Parathyroid adenoma (tissue), 2 donors: ENCODE measurements at regions not wholly inside any gene's neighbourhood (a gene's known extent, or its start where the extent isn't known, plus 50 kb on each side); places are given as distances from the start of the nearest gene placed in this dataset.

Experiments
- H2AFZ ChIP-seq: fragments of 300-600 bp; sonication (generic); one replicate; pipeline ENCODE4 v1.7.0; 2017; ENCODE audit warnings: antibody characterized with exemption, mild to moderate bottlenecking
- H3K27ac ChIP-seq: fragments of 300-600 bp; sonication (generic); one replicate; pipeline ENCODE4 v1.7.0; 2017
- H3K27me3 ChIP-seq: fragments of 300-600 bp; sonication (generic); one replicate; pipeline ENCODE4 v1.7.0; 2017; ENCODE audit warnings: low read length; ENCODE audit not compliant: control insufficient read depth, insufficient read depth
- H3K36me3 ChIP-seq: fragments of 300-600 bp; sonication (generic); one replicate; pipeline ENCODE4 v1.7.0; 2017; ENCODE audit warnings: low read length; ENCODE audit not compliant: control insufficient read depth, insufficient read depth
- H3K4me1 ChIP-seq: fragments of 300-600 bp; sonication (generic); one replicate; pipeline ENCODE4 v1.7.0; 2017; ENCODE audit warnings: control low read depth
- H3K4me2 ChIP-seq: fragments of 300-600 bp; sonication (generic); one replicate; pipeline ENCODE4 v1.7.0; 2017; ENCODE audit warnings: low read length
- H3K4me3 ChIP-seq: fragments of 300-600 bp; sonication (generic); one replicate; pipeline ENCODE4 v1.7.0; 2017; ENCODE audit warnings: low read depth, low read length
- H3K79me2 ChIP-seq: fragments of 300-600 bp; sonication (generic); one replicate; pipeline ENCODE4 v1.7.0; 2017; ENCODE audit warnings: control low read depth
- H3K9ac ChIP-seq: fragments of 300-600 bp; sonication (generic); one replicate; pipeline ENCODE4 v1.7.0; 2017; ENCODE audit warnings: mild to moderate bottlenecking
- H3K9me3 ChIP-seq: fragments of 300-600 bp; sonication (generic); one replicate; pipeline ENCODE4 v1.7.0; 2017; ENCODE audit warnings: low read length; ENCODE audit not compliant: control insufficient read depth
- TF ChIP-seq, protein P1 (sequence below): fragments of 300-600 bp; sonication (generic); IDR thresholded peaks from one replicate; pipeline ENCODE4 v1.7.0; 2017; ENCODE audit warnings: antibody characterized with exemption, mild to moderate bottlenecking
- donor health status: primary hyperparathyroidism.

DNA sequence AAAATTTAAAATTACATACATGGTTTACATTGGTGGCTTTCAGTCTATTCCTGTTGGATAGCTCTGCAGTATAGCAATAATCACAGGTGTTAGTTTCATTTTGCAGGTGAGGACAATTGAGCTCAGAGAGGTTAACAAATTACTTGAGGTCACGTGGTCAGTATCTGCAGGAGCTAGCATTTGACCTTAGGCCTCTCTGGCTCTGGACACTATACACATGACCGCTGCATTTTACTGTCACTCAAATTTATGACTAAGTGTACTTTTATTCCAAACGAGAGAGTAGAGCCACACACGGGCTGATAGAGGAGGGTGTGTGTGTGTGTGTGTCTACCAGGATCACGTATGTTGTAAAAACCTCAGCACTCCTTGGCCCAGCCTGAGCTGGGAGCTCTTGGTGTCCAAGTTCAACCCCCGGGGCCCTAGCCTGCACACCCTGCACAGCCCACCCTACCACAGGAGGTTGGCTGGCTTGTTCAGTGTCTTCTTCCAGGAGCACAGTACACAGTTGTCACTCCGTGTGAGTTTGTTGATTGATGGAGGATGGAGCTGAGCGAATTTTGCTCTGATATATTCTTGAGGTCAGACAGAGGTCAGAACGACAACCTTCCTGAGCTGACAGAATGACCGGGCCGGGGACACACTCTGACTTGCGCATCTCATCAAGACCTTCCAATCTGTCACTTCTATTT, 272.7 kb downstream of the GFRA1 start:
- Histone ChIP-seq H3K27ac (no peak overlapping the region), H3K9ac (no peak overlapping the region)

More for the DNA sequence above, 272.7 kb downstream of the GFRA1 start:
- Histone ChIP-seq H3K27me3 (no peaks in the 10 kb centered on the region), H3K4me3 (no peak overlapping the region), H3K9me3 (no peaks in the 10 kb centered on the region), H2AFZ (no peak overlapping the region), H3K79me2 (no peaks in the 10 kb centered on the region), H3K4me1 (peaks cover 3% of the 10 kb centered on the region), H3K36me3 (no peaks in the 10 kb centered on the region), H3K4me2 (peak overlapping the region; percentile 20)
- TF ChIP-seq, protein P1, sequence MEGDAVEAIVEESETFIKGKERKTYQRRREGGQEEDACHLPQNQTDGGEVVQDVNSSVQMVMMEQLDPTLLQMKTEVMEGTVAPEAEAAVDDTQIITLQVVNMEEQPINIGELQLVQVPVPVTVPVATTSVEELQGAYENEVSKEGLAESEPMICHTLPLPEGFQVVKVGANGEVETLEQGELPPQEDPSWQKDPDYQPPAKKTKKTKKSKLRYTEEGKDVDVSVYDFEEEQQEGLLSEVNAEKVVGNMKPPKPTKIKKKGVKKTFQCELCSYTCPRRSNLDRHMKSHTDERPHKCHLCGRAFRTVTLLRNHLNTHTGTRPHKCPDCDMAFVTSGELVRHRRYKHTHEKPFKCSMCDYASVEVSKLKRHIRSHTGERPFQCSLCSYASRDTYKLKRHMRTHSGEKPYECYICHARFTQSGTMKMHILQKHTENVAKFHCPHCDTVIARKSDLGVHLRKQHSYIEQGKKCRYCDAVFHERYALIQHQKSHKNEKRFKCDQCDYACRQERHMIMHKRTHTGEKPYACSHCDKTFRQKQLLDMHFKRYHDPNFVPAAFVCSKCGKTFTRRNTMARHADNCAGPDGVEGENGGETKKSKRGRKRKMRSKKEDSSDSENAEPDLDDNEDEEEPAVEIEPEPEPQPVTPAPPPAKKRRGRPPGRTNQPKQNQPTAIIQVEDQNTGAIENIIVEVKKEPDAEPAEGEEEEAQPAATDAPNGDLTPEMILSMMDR = no peak
